K562 (cell line): ENCODE measurements at regions not wholly inside any gene's neighbourhood (a gene's known extent, or its start where the extent isn't known, plus 50 kb on each side); places are given as distances from the start of the nearest gene placed in this dataset.

Source experiments
- ATAC-seq: fragments of 200-7000 bp; cut with Tn5 transposase; 3 replicates; pipeline ENCODE4 v1.9.1; 2020; ENCODE audit warnings: moderate library complexity
- BruUV-seq: library from RNA; stranded (reverse); fragments of 400-500 nt; replicated peaks from 2 replicates; lab custom pipeline; 2021; lab: Mats Ljungman, UMichigan
- CTCF ChIA-PET: fragments of 300-600 bp; formaldehyde crosslinking; extraction: SDS; loops from one replicate; lab custom pipeline; 2021; ENCODE audit warnings: low intra/inter-chr PET ratio; lab: Yijun Ruan, JAX
- POLR2A ChIA-PET: fragments of 300-600, 350-650 bp; sonication (Branson Sonifier 250); formaldehyde crosslinking; extraction: SDS; loops from one replicate; lab custom pipeline; 2021; ENCODE audit warnings: antibody characterized with exemption, inconsistent platforms; lab: Yijun Ruan, JAX
- DNase-seq, 4 experiments: peaks; one replicate each; pipeline versions ENCODE4 v3.0.0 to v3.0.0-alpha.2; 2011 to 2018; ENCODE audit warnings: low spot score in 3 of 4, mixed read lengths in 3 of 4; ENCODE audit errors: extremely low read depth in 1 of 4
- FAIRE-seq: peaks from 2 replicates; lab custom pipeline; 2011; peaks lifted over from hg19 to GRCh38; lab: Jason Lieb, UNC
- H2AFZ ChIP-seq: 2 replicates; pipeline ENCODE4 v1.6.0; 2011; ENCODE audit warnings: low read depth, low read length, control low read depth, inconsistent platforms
- H3K27ac ChIP-seq: fragments of 200-600 bp; 3 replicates; pipeline ENCODE4 v1.8.0; 2011; ENCODE audit warnings: low read depth, mild to moderate bottlenecking, control low read depth, inconsistent platforms, low read length, moderate library complexity, mixed read lengths; ENCODE audit errors: extremely low read depth
- H3K27me3 ChIP-seq, 2 experiments: fragments of 300-600 bp in 1 of 2; 2 replicates in 1 of 2; 3 replicates in 1 of 2; pipeline versions ENCODE4 v1.6.0 to v1.8.0; 2011; ENCODE audit warnings: inconsistent platforms in 2 of 2, low read length in 2 of 2, mild to moderate bottlenecking in 1 of 2, mixed read lengths in 1 of 2, moderate library complexity in 1 of 2; ENCODE audit not compliant: control insufficient read depth in 2 of 2, insufficient read depth in 2 of 2
- H3K36me3 ChIP-seq: fragments of 300-600 bp; 3 replicates; pipeline ENCODE4 v1.8.0; 2011; ENCODE audit warnings: mild to moderate bottlenecking, low read length, inconsistent platforms; ENCODE audit not compliant: control insufficient read depth, insufficient read depth
- H3K4me1 ChIP-seq, 2 experiments: fragments of 200-600 bp in 1 of 2; replicated peaks in 1 of 2; 2 replicates in 1 of 2; 3 replicates in 1 of 2; pipeline versions ENCODE4 v1.5.1 to v1.8.0; 2011; ENCODE audit warnings: inconsistent platforms in 2 of 2, low read length in 2 of 2, mild to moderate bottlenecking in 1 of 2, mixed read lengths in 1 of 2, moderate library complexity in 1 of 2; ENCODE audit not compliant: control insufficient read depth in 2 of 2, insufficient read depth in 2 of 2
- H3K4me2 ChIP-seq: 2 replicates; pipeline ENCODE4 v1.6.1; 2011; ENCODE audit warnings: low read length, control low read depth, inconsistent platforms, mixed read lengths; ENCODE audit not compliant: insufficient read depth
- H3K4me3 ChIP-seq: fragments of 200-600 bp; sonication (generic), shearing (Covaris generic); 2 replicates; pipeline ENCODE4 v1.5.1; 2016; ENCODE audit warnings: control low read depth, inconsistent platforms
- H3K79me2 ChIP-seq: fragments of 200-600 bp; 3 replicates; pipeline ENCODE4 v1.8.0; 2011; ENCODE audit warnings: low read length, inconsistent platforms; ENCODE audit not compliant: control insufficient read depth, insufficient read depth
- H3K9ac ChIP-seq, 2 experiments: 2 replicates each; pipeline versions ENCODE4 v1.6.0 to v1.6.1; 2011; ENCODE audit warnings: low read depth in 2 of 2, low read length in 2 of 2, control low read depth in 1 of 2, inconsistent platforms in 1 of 2, mild to moderate bottlenecking in 1 of 2, mixed read lengths in 1 of 2; ENCODE audit not compliant: insufficient read depth in 1 of 2
- H3K9me1 ChIP-seq: one replicate; pipeline ENCODE4 v1.6.0; 2011; ENCODE audit warnings: inconsistent platforms, mild to moderate bottlenecking, low read length, moderate library complexity; ENCODE audit not compliant: control insufficient read depth, insufficient read depth
- H3K9me3 ChIP-seq: replicated peaks from 2 replicates; pipeline ENCODE4 v1.5.1; 2011; ENCODE audit warnings: low read depth, low read length, inconsistent platforms; ENCODE audit not compliant: control insufficient read depth, insufficient read depth
- H4K20me1 ChIP-seq: replicated peaks from 2 replicates; pipeline ENCODE4 v1.6.1; 2011; ENCODE audit warnings: low read length, inconsistent platforms, mixed read lengths; ENCODE audit not compliant: control insufficient read depth, insufficient read depth
- CREM ChIP-seq: IDR thresholded peaks from 2 replicates; pipeline ENCODE4 v1.6.1; 2014; ENCODE audit warnings: antibody characterized with exemption, low read depth
- E2F3 ChIP-seq: fragments of 250-450 bp; sonication (Bioruptor Pico); IDR thresholded peaks from 2 replicates; pipeline ENCODE4 v1.4.0; 2020; ENCODE audit warnings: mild to moderate bottlenecking
- ETS2 ChIP-seq: IDR thresholded peaks from 2 replicates; pipeline ENCODE4 v1.6.1; 2016; ENCODE audit warnings: borderline replicate concordance, missing genetic modification characterization, mild to moderate bottlenecking, moderate library complexity, missing compliant biosample characterization; ENCODE audit not compliant: poor library complexity, severe bottlenecking
- KLF10 ChIP-seq: fragments of 250-450 bp; sonication (Bioruptor Pico); IDR thresholded peaks from 2 replicates; pipeline ENCODE4 v1.6.1; 2021; ENCODE audit warnings: matching md5 sums
- MEIS2 ChIP-seq: fragments of 450-650 bp; IDR thresholded peaks from 2 replicates; pipeline ENCODE4 v1.6.1; 2014; ENCODE audit warnings: mild to moderate bottlenecking; ENCODE audit not compliant: partially characterized antibody
- POLR3G ChIP-seq: IDR thresholded peaks from 2 replicates; pipeline ENCODE4 v1.6.1; 2011; ENCODE audit not compliant: insufficient read length, insufficient replicate concordance; ENCODE audit errors: extremely low read depth
- PRPF4 ChIP-seq: fragments of 200-400 bp; formaldehyde crosslinking; IDR thresholded peaks from one replicate; pipeline ENCODE4 v1.6.1; 2017; ENCODE audit warnings: low read length, low read depth, mild to moderate bottlenecking; ENCODE audit not compliant: insufficient read depth, poor library complexity, severe bottlenecking
- TEAD1 ChIP-seq, 2 experiments: fragments of 450-650 bp in 1 of 2; sonication (generic) in 1 of 2; formaldehyde crosslinking; IDR thresholded peaks; 2 replicates each; pipeline versions ENCODE4 v1.4.0 to v1.8.0; 2020 to 2022; ENCODE audit warnings: mild to moderate bottlenecking in 2 of 2, missing genetic modification reagents in 1 of 2
- ZFPM2 ChIP-seq: fragments of 250-450 bp; sonication (Bioruptor Pico); IDR thresholded peaks from 2 replicates; pipeline ENCODE4 v1.5.1; 2022; ENCODE audit warnings: mild to moderate bottlenecking
- ZKSCAN3 ChIP-seq: fragments of 250-450 bp; sonication (Bioruptor Pico); IDR thresholded peaks from 2 replicates; pipeline ENCODE4 v1.4.0; 2020
- WGBS: fragments of 100-300 bp; shearing (Covaris generic); methylation state at CpG from one replicate; pipeline ENCODE4 v1.1.6; 2016; ENCODE audit warnings: low coverage, mixed read lengths; ENCODE audit not compliant: insufficient coverage; ENCODE audit errors: missing lambda C conversion rate; 5-methylcytosine and 5-hydroxymethylcytosine counted together
- in situ Hi-C: fragments of 300-500 bp; cut with MboI; formaldehyde crosslinking; loops from 4 replicates; pipeline ENCODE4 v1.15.0; 2018; ENCODE audit warnings: inconsistent platforms, mixed read lengths
- intact Hi-C: fragments of 100-400 bp; cut with micrococcal nuclease; formaldehyde crosslinking; loops from 2 replicates; pipeline ENCODE4 v1.14.2; 2022
- TF ChIP-seq, protein P1 (sequence below): fragments of 250-450 bp; sonication (Bioruptor Pico); IDR thresholded peaks from 2 replicates; pipeline ENCODE4 v1.8.0; 2021; ENCODE audit warnings: moderate library complexity, mild to moderate bottlenecking, inconsistent platforms
- TF ChIP-seq, protein P2 (sequence below): IDR thresholded peaks from 2 replicates; pipeline ENCODE4 v1.6.1; 2014; ENCODE audit warnings: antibody characterized with exemption
- TF ChIP-seq, protein P3 (sequence below): sonication (generic); formaldehyde crosslinking; IDR thresholded peaks from 2 replicates; pipeline ENCODE4 v1.5.0; 2020; ENCODE audit warnings: missing genetic modification reagents
- TF ChIP-seq, protein P4 (sequence below), 2 experiments: IDR thresholded peaks; 2 replicates each; pipeline ENCODE4 v1.6.1; 2012; ENCODE audit warnings: improper control_type of control experiment in 2 of 2, low read depth in 2 of 2, low read length in 2 of 2, borderline replicate concordance in 1 of 2
- TF ChIP-seq, protein P5 (sequence below): IDR thresholded peaks from 2 replicates; pipeline ENCODE4 v1.6.1; 2011; ENCODE audit warnings: borderline replicate concordance, low read depth, mild to moderate bottlenecking, moderate library complexity, low read length; ENCODE audit not compliant: insufficient read depth, poor library complexity, severe bottlenecking

DNA sequence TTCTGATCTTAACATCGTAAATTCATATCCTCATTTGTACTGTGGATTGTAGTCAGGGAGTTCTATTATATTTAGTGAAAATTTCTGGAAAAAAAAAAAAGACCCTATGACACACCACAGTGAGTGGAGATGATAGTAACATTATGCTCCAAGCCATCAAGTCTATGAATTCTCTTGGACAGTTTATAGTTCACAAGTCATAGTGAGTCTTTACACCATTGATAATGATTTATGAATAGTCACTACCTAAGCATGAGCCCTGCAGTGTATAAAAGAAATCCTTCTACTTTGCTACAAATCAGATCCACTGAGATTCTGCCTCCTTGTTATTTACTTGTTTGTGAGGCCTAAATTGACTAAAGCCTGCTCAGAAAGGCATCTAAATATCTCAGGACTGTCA, 772.2 kb upstream of the NOVA1 start:
- FAIRE-seq (no peak), DNase-seq (no peak), ATAC-seq (no peak)
- Histone ChIP-seq H2AFZ (no peak overlapping the region), H3K9me3 (no peaks in the 10 kb centered on the region), H3K4me1 (no peaks in the 10 kb centered on the region), H3K9ac (no peak overlapping the region), H3K79me2 (no peaks in the 10 kb centered on the region), H4K20me1 (no peaks in the 10 kb centered on the region)
- POLR2A ChIA-PET, result no interaction called here
- intact Hi-C loops, result no loop called here
- CTCF ChIA-PET, result no interaction called here
- TF ChIP-seq PRPF4 (no peak), CREM (no peak), ETS2 (tag) (no peak), MEIS2 (no peak), TEAD1 (CRISPR knock-in tag; IDR thresholded peaks at IDR 0.05) (no peak), ZKSCAN3 (CRISPR knock-in tag) (no peak), E2F3 (no peak), ZFPM2 (CRISPR knock-in tag) (no peak), KLF10 (CRISPR knock-in tag) (no peak), POLR3G (no peak)
- TF ChIP-seq, protein P1, sequence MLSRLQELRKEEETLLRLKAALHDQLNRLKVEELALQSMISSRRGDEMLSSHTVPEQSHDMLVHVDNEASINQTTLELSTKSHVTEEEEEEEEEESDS (CRISPR knock-in tag), result no peak
- TF ChIP-seq, protein P2, sequence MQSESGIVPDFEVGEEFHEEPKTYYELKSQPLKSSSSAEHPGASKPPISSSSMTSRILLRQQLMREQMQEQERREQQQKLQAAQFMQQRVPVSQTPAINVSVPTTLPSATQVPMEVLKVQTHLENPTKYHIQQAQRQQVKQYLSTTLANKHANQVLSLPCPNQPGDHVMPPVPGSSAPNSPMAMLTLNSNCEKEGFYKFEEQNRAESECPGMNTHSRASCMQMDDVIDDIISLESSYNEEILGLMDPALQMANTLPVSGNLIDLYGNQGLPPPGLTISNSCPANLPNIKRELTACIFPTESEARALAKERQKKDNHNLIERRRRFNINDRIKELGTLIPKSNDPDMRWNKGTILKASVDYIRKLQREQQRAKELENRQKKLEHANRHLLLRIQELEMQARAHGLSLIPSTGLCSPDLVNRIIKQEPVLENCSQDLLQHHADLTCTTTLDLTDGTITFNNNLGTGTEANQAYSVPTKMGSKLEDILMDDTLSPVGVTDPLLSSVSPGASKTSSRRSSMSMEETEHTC, result no peak
- TF ChIP-seq, protein P3, sequence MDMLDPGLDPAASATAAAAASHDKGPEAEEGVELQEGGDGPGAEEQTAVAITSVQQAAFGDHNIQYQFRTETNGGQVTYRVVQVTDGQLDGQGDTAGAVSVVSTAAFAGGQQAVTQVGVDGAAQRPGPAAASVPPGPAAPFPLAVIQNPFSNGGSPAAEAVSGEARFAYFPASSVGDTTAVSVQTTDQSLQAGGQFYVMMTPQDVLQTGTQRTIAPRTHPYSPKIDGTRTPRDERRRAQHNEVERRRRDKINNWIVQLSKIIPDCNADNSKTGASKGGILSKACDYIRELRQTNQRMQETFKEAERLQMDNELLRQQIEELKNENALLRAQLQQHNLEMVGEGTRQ, result no peak
- TF ChIP-seq, protein P4, sequence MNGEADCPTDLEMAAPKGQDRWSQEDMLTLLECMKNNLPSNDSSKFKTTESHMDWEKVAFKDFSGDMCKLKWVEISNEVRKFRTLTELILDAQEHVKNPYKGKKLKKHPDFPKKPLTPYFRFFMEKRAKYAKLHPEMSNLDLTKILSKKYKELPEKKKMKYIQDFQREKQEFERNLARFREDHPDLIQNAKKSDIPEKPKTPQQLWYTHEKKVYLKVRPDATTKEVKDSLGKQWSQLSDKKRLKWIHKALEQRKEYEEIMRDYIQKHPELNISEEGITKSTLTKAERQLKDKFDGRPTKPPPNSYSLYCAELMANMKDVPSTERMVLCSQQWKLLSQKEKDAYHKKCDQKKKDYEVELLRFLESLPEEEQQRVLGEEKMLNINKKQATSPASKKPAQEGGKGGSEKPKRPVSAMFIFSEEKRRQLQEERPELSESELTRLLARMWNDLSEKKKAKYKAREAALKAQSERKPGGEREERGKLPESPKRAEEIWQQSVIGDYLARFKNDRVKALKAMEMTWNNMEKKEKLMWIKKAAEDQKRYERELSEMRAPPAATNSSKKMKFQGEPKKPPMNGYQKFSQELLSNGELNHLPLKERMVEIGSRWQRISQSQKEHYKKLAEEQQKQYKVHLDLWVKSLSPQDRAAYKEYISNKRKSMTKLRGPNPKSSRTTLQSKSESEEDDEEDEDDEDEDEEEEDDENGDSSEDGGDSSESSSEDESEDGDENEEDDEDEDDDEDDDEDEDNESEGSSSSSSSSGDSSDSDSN (IDR thresholded peaks at IDR 0.05; ENCODE audit: borderline replicate concordance in 1 of 2, low read depth in 2 of 2, low read length in 2 of 2), result no peak
- TF ChIP-seq, protein P5, sequence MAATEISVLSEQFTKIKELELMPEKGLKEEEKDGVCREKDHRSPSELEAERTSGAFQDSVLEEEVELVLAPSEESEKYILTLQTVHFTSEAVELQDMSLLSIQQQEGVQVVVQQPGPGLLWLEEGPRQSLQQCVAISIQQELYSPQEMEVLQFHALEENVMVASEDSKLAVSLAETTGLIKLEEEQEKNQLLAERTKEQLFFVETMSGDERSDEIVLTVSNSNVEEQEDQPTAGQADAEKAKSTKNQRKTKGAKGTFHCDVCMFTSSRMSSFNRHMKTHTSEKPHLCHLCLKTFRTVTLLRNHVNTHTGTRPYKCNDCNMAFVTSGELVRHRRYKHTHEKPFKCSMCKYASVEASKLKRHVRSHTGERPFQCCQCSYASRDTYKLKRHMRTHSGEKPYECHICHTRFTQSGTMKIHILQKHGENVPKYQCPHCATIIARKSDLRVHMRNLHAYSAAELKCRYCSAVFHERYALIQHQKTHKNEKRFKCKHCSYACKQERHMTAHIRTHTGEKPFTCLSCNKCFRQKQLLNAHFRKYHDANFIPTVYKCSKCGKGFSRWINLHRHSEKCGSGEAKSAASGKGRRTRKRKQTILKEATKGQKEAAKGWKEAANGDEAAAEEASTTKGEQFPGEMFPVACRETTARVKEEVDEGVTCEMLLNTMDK, result no peak
- TF ChIP-seq, all 486 proteins: peak for 0
- in situ Hi-C loops, result no loop called here
- H3K4me2 ChIP-seq, result no peak overlapping the region
- no peaks in the 10 kb centered on the region for H3K9me1 ChIP-seq
- H3K27ac ChIP-seq, result no peak overlapping the region
- no peak overlapping the region for H3K4me3 ChIP-seq
- WGBS, result 0% methylated on average over 1 of the region's 1 CpG
- BruUV-seq, result no TSS peak
- no peaks in the 10 kb centered on the region for H3K36me3 ChIP-seq
- H3K27me3 ChIP-seq, result no peaks in the 10 kb centered on the region
